Ovary (tissue), 7 donors: ENCODE measurements at regions not wholly inside any gene's neighbourhood (a gene's known extent, or its start where the extent isn't known, plus 50 kb on each side); places are given as distances from the start of the nearest gene placed in this dataset.
"Not testable (repeated sequence)": the region's sequence is repeated elsewhere in the genome, so short reads cannot be mapped to it uniquely, and the experiment has no call there.

ENCODE experiments used
- DNase-seq, 5 donors: peaks; one replicate each; pipeline ENCODE4 v3.0.0-alpha.2; 2019 to 2020
- H3K27ac ChIP-seq, 2 donors: fragments of 200-600 bp; one replicate each; pipeline versions ENCODE4 v1.5.1 to v1.8.0; 2019 to 2022
- H3K27me3 ChIP-seq: fragments of 200-600 bp; one replicate; pipeline ENCODE4 v1.8.0; 2022
- H3K36me3 ChIP-seq: fragments of 200-600 bp; sonication (generic); one replicate; pipeline ENCODE4 v1.5.1; 2019
- H3K4me1 ChIP-seq: one replicate; pipeline ENCODE4 v1.8.1; 2013; ENCODE audit warnings: mild to moderate bottlenecking, moderate library complexity; ENCODE audit not compliant: insufficient read depth
- H3K4me3 ChIP-seq: fragments of 200-600 bp; sonication (generic); one replicate; pipeline ENCODE4 v1.5.1; 2017
- H3K9me3 ChIP-seq, 2 donors: fragments of 200-600 bp in 1 of 2; sonication (generic) in 1 of 2; one replicate each; pipeline versions ENCODE4 v1.5.1 to v1.8.1; 2013 to 2019; ENCODE audit warnings: mild to moderate bottlenecking in 1 of 2, moderate library complexity in 1 of 2
- EP300 ChIP-seq: sonication (generic); formaldehyde crosslinking; IDR thresholded peaks from one replicate; pipeline ENCODE4 v1.6.1; 2017; ENCODE audit warnings: antibody characterized with exemption
- POLR2A ChIP-seq: fragments of 450-650 bp; IDR thresholded peaks from one replicate; pipeline ENCODE4 v1.6.1; 2017; ENCODE audit warnings: antibody characterized with exemption, mild to moderate bottlenecking, moderate library complexity
- WGBS, 3 donors: extraction: QIAGEN DNeasy Blood & Tissue Kit in 1 of 3; methylation state at CpG; one replicate each; pipeline versions ENCODE4 v1.1.5 to v1.1.7; 2013 to 2017; 5-methylcytosine and 5-hydroxymethylcytosine counted together
- intact Hi-C, 4 donors: fragments of 100-400 bp; cut with DNase I; formaldehyde crosslinking; loops; one replicate each; pipeline versions ENCODE4 v1.11.0 to v1.15.1; 2022 to 2023
- TF ChIP-seq, protein P1 (sequence below), 3 donors: fragments of 450-650 bp in 2 of 3; fragments of 200-600 bp in 1 of 3; IDR thresholded peaks; one replicate each; pipeline versions ENCODE4 v1.5.1 to v1.8.0; 2016 to 2022; ENCODE audit warnings: antibody characterized with exemption in 3 of 3, mild to moderate bottlenecking in 1 of 3
- donor health status: DM: no; HTN: no; CAD: no; lungs with moderate emphysema.
- donor health status: DM: no; HTN: no; CAD: no.
- donor health status: Bipolar disorder and iron deficiency.
- donor health status: DM: no; HTN: no; CAD: no.
- donor health status: DM: yes; HTN: yes; CAD: no.

DNA sequence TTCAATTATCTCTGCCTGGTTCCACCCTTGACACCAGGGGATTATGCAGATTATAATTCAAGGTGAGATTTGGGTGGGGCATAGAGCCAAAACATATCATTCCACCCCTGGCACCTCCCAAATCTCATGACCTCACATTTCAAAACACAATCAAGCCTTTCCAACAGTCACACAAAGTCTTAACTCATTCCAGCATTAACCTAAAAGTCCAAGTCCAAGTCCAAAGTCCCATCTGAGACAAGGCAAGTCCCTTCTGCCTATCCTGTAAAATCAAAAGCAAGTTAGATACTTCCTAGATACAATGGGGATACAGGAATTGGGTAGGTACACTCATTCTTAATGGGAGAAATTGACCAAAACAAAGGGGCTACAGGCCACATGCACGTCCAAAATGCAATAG lies 73.7 kb upstream of the SLC24A3 start:
- Histone ChIP-seq H3K9me3 (no peaks in the 10 kb centered on the region), H3K4me1 (no peaks in the 10 kb centered on the region), H3K36me3 (no peaks in the 10 kb centered on the region), H3K4me3 (no peak overlapping the region), H3K27me3 (no peaks in the 10 kb centered on the region), H3K27ac (no peak overlapping the region)
- WGBS, 3 donors = 74 to 81% (median 75%) methylated on average over 1 of the region's 1 CpG
- no peak for DNase-seq
- intact Hi-C loops = no loop called here
- TF ChIP-seq EP300 (no peak), POLR2A (no peak)
- TF ChIP-seq, protein P1, sequence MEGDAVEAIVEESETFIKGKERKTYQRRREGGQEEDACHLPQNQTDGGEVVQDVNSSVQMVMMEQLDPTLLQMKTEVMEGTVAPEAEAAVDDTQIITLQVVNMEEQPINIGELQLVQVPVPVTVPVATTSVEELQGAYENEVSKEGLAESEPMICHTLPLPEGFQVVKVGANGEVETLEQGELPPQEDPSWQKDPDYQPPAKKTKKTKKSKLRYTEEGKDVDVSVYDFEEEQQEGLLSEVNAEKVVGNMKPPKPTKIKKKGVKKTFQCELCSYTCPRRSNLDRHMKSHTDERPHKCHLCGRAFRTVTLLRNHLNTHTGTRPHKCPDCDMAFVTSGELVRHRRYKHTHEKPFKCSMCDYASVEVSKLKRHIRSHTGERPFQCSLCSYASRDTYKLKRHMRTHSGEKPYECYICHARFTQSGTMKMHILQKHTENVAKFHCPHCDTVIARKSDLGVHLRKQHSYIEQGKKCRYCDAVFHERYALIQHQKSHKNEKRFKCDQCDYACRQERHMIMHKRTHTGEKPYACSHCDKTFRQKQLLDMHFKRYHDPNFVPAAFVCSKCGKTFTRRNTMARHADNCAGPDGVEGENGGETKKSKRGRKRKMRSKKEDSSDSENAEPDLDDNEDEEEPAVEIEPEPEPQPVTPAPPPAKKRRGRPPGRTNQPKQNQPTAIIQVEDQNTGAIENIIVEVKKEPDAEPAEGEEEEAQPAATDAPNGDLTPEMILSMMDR (IDR thresholded peaks at IDR 0.05) = no peak

DNA sequence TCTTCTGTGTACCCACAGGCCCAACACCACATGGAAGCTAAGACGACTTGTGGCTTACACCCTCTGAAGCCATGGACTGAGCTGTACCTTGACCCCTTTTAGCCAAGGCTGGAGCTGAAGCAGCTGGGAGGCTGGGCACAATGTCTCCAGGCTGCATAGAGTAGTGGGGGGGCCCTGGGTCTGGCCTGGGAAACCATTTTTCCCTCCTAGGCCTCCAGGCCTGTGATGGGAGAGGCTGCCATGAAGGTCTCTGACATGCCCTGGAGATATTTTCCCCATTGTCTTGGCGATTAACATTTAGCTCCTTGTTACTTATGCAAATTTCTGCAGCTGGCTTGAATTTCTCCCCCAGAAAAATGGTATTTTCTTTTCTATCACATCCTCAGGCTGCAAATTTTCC lies 72.9 kb upstream of the SLC24A3 start:
- H3K4me3 ChIP-seq, H3K36me3 ChIP-seq, DNase-seq, H3K27me3 ChIP-seq, H3K27ac ChIP-seq, H3K9me3 ChIP-seq, H3K4me1 ChIP-seq, intact Hi-C loops: not testable (repeated sequence)
- 82 to 96% (median 89%) methylated on average over 2 of the region's 2 CpGs for WGBS, 3 donors

DNA sequence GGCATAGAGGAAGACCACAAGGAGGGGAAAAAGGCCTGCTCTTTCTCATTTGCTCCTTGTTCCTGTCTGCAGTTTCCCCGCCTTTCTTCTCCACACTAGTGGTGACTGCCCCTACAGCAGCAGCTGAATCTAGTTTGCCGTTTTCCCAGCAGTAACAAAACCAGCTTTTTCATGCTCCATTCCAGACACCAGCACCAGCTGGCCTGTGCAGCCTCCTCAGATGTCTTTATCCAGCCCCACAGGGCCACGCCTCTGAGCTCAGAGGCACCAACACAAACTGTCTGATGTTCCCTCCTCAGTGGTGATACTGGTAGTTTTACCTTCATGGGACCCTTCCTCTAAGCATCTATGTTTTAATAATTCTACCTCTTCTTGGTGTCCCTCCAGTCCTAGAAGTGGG lies 70.4 kb upstream of the SLC24A3 start:
- 70 to 77% (median 75%) methylated on average over 3 of the region's 3 CpGs for WGBS, 3 donors
- TF ChIP-seq, protein P1 (IDR thresholded peaks at IDR 0.05) = no peak
- intact Hi-C loops = no loop called here

DNA sequence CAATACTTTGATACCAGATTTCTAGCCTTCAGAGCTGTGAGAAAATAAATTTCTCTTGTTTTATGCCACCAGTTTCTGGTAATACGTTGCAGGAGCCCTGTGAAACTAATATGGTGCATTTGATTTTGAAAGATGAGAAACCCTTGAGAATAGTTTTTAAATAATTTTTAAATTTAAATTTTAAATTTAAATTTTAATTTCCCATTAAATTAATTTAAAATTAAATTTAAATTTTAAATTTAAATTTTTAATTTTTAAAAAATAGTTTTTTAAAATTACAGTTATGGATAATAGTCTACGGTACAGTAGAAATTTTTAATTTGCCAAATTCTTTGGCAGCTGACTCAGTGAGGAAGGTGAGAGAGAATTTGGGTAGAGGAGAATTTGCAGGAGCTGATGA lies 68.6 kb upstream of the SLC24A3 start:
- WGBS, 3 donors = 92 to 95% (median 93%) methylated on average over 2 of the region's 2 CpGs
- intact Hi-C loops = no loop called here

More for the DNA sequence above, 70.4 kb upstream of the SLC24A3 start:
- no peak for DNase-seq
- H3K36me3 ChIP-seq = no peaks in the 10 kb centered on the region
- no peak overlapping the region for H3K4me3 ChIP-seq
- no peaks in the 10 kb centered on the region for H3K27me3 ChIP-seq
- H3K4me1 ChIP-seq = no peaks in the 10 kb centered on the region
- no peaks in the 10 kb centered on the region for H3K9me3 ChIP-seq
- H3K27ac ChIP-seq = no peak overlapping the region

DNA sequence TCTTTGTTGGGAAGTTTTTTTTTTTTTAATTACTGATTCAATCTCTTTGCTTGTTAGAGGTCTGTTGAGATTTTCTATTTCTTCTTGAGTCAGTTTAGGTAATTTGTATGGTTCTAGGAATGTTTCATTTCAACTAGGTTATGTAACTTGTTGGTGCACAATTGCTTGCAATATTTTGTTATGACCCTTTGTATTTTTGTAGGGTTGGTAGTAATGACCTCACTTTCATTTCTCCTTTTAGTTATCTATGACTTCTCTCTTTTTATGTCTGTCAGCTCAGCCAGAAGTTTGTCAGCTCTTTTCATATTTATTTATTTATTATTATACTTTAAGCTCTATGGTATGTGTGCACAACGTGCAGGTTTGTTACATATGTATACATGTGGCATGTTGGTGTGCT lies 51.1 kb upstream of the SLC24A3 start:
- Histone ChIP-seq H3K4me3 (no peak overlapping the region), H3K27me3 (no peaks in the 10 kb centered on the region), H3K36me3 (no peaks in the 10 kb centered on the region), H3K27ac (no peak overlapping the region), H3K9me3 (no peaks in the 10 kb centered on the region), H3K4me1 (no peaks in the 10 kb centered on the region)
- WGBS, 3 donors = 93 to 98% (median 97%) methylated on average over 1 of the region's 1 CpG
- TF ChIP-seq POLR2A (no peak), EP300 (no peak)
- TF ChIP-seq, protein P1 (IDR thresholded peaks at IDR 0.05) = no peak
- DNase-seq = no peak
- intact Hi-C loops = no loop called here

More for the DNA sequence above, 68.6 kb upstream of the SLC24A3 start:
- H3K36me3 ChIP-seq = no peaks in the 10 kb centered on the region
- H3K4me1 ChIP-seq = no peaks in the 10 kb centered on the region
- no peaks in the 10 kb centered on the region for H3K9me3 ChIP-seq
- H3K27me3 ChIP-seq = no peaks in the 10 kb centered on the region
- DNase-seq = no peak
- H3K4me3 ChIP-seq = no peak overlapping the region
- no peak overlapping the region for H3K27ac ChIP-seq
- TF ChIP-seq, protein P1 (IDR thresholded peaks at IDR 0.05) = no peak
- TF ChIP-seq EP300 = no peak
- TF ChIP-seq POLR2A = no peak
